Ovary (tissue), 7 donors: ENCODE measurements at regions not wholly inside any gene's neighbourhood (a gene's known extent, or its start where the extent isn't known, plus 50 kb on each side); places are given as distances from the start of the nearest gene placed in this dataset.

Experiments
- DNase-seq, 5 donors: peaks; one replicate each; pipeline ENCODE4 v3.0.0-alpha.2; 2019 to 2020
- H3K27ac ChIP-seq, 2 donors: fragments of 200-600 bp; one replicate each; pipeline versions ENCODE4 v1.5.1 to v1.8.0; 2019 to 2022
- H3K27me3 ChIP-seq: fragments of 200-600 bp; one replicate; pipeline ENCODE4 v1.8.0; 2022
- H3K36me3 ChIP-seq: fragments of 200-600 bp; sonication (generic); one replicate; pipeline ENCODE4 v1.5.1; 2019
- H3K4me1 ChIP-seq: one replicate; pipeline ENCODE4 v1.8.1; 2013; ENCODE audit warnings: mild to moderate bottlenecking, moderate library complexity; ENCODE audit not compliant: insufficient read depth
- H3K4me3 ChIP-seq: fragments of 200-600 bp; sonication (generic); one replicate; pipeline ENCODE4 v1.5.1; 2017
- H3K9me3 ChIP-seq, 2 donors: fragments of 200-600 bp in 1 of 2; sonication (generic) in 1 of 2; one replicate each; pipeline versions ENCODE4 v1.5.1 to v1.8.1; 2013 to 2019; ENCODE audit warnings: mild to moderate bottlenecking in 1 of 2, moderate library complexity in 1 of 2
- EP300 ChIP-seq: sonication (generic); formaldehyde crosslinking; IDR thresholded peaks from one replicate; pipeline ENCODE4 v1.6.1; 2017; ENCODE audit warnings: antibody characterized with exemption
- POLR2A ChIP-seq: fragments of 450-650 bp; IDR thresholded peaks from one replicate; pipeline ENCODE4 v1.6.1; 2017; ENCODE audit warnings: antibody characterized with exemption, mild to moderate bottlenecking, moderate library complexity
- WGBS, 3 donors: extraction: QIAGEN DNeasy Blood & Tissue Kit in 1 of 3; methylation state at CpG; one replicate each; pipeline versions ENCODE4 v1.1.5 to v1.1.7; 2013 to 2017; 5-methylcytosine and 5-hydroxymethylcytosine counted together
- intact Hi-C, 4 donors: fragments of 100-400 bp; cut with DNase I; formaldehyde crosslinking; loops; one replicate each; pipeline versions ENCODE4 v1.11.0 to v1.15.1; 2022 to 2023
- TF ChIP-seq, protein P1 (sequence below), 3 donors: fragments of 450-650 bp in 2 of 3; fragments of 200-600 bp in 1 of 3; IDR thresholded peaks; one replicate each; pipeline versions ENCODE4 v1.5.1 to v1.8.0; 2016 to 2022; ENCODE audit warnings: antibody characterized with exemption in 3 of 3, mild to moderate bottlenecking in 1 of 3
- donor health status: DM: no; HTN: no; CAD: no; lungs with moderate emphysema.
- donor health status: DM: no; HTN: no; CAD: no.
- donor health status: Bipolar disorder and iron deficiency.
- donor health status: DM: no; HTN: no; CAD: no.
- donor health status: DM: yes; HTN: yes; CAD: no.

DNA sequence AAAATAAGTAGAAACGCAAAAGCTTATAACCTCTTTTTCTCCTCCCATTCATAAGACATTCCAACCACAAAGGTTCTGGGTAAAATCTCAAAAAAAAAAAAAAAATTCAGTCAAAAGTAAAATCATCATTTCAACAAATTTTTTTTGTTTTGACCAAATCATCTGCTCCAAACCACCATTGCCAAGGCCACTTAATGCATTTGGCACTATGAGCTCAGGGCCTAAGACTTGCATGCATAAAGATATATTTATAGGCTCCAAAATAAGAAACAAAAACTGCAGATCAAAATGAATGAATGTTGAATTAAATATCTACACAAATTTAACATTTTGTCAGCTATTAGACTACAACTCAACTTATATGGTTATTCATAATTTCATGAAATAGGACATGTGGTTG is 331.1 kb upstream of the NFIA start:
- H3K9me3 ChIP-seq: no peaks in the 10 kb centered on the region
- 88 to 93% (median 89%) methylated on average over 1 of the region's 1 CpG for WGBS, 3 donors

DNA sequence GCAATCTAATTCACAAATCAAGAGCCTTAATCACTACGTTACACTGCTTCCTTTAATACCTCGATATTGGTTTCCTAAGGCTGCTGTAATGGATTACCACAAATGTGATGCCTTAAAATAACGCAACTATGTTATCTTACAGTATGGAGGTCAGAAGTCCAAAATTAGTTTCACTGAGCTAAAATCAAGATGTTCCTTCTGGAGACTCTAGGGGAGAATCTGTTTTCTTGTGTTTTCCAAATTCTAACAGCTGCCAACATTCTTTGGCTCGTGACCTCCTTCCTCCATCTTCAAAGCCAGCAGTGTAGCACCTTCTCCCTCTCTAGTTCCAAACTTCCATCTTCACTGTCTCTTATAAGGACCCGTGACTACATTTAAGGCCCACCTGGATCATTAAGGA is 335.0 kb upstream of the NFIA start:
- DNase-seq: no peak
- H3K4me1 ChIP-seq: no peaks in the 10 kb centered on the region
- intact Hi-C loops: no loop called here
- 83 to 88% (median 83%) methylated on average over 5 of the region's 5 CpGs for WGBS, 3 donors
- TF ChIP-seq POLR2A (no peak), EP300 (no peak)
- TF ChIP-seq, protein P1, sequence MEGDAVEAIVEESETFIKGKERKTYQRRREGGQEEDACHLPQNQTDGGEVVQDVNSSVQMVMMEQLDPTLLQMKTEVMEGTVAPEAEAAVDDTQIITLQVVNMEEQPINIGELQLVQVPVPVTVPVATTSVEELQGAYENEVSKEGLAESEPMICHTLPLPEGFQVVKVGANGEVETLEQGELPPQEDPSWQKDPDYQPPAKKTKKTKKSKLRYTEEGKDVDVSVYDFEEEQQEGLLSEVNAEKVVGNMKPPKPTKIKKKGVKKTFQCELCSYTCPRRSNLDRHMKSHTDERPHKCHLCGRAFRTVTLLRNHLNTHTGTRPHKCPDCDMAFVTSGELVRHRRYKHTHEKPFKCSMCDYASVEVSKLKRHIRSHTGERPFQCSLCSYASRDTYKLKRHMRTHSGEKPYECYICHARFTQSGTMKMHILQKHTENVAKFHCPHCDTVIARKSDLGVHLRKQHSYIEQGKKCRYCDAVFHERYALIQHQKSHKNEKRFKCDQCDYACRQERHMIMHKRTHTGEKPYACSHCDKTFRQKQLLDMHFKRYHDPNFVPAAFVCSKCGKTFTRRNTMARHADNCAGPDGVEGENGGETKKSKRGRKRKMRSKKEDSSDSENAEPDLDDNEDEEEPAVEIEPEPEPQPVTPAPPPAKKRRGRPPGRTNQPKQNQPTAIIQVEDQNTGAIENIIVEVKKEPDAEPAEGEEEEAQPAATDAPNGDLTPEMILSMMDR (IDR thresholded peaks at IDR 0.05): no peak
- no peak overlapping the region for H3K4me3 ChIP-seq
- no peaks in the 10 kb centered on the region for H3K36me3 ChIP-seq
- no peaks in the 10 kb centered on the region for H3K9me3 ChIP-seq
- H3K27ac ChIP-seq: no peak overlapping the region
- H3K27me3 ChIP-seq: no peaks in the 10 kb centered on the region

More for the DNA sequence above, 331.1 kb upstream of the NFIA start:
- Histone ChIP-seq H3K27me3 (no peaks in the 10 kb centered on the region), H3K36me3 (no peaks in the 10 kb centered on the region), H3K4me3 (no peak overlapping the region), H3K27ac (no peak overlapping the region), H3K4me1 (no peaks in the 10 kb centered on the region)
- intact Hi-C loops: no loop called here
- TF ChIP-seq EP300 (no peak), POLR2A (no peak)
- TF ChIP-seq, protein P1 (IDR thresholded peaks at IDR 0.05): no peak
- DNase-seq: no peak

DNA sequence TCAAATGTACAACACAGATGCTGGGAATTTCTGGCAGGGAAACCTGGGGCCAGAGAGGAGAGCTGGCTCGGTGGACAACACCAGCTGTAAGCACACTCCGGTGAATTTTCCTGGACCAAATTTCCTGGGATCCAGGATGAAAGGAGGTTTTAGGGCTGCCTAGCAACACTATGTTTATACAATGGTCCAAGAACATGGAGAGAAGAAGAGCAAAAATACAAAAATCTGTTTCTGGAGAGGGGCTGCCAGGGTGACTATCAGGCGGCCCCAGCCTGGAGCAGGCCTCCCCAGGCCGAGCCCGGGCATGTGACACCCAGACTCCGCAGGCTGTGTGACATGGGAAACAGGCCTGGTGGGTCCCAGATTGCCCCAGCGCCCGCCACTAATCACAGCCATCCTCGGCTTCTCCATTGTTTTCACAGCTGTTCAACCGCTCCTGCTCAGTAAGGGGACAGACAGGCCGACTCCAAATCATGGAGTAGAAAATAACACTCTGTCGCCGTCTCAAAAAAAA is 336.0 kb upstream of the NFIA start:
- H3K4me1 ChIP-seq: no peaks in the 10 kb centered on the region
- DNase-seq: no peak
- no peaks in the 10 kb centered on the region for H3K36me3 ChIP-seq
- no peak overlapping the region for H3K4me3 ChIP-seq
- WGBS, 3 donors: 48 to 54% (median 48%) methylated on average over 13 of the region's 13 CpGs
- TF ChIP-seq POLR2A (no peak), EP300 (no peak)
- TF ChIP-seq, protein P1 (IDR thresholded peaks at IDR 0.05): no peak
- intact Hi-C loops: no loop called here
- H3K9me3 ChIP-seq: no peaks in the 10 kb centered on the region
- no peaks in the 10 kb centered on the region for H3K27me3 ChIP-seq
- H3K27ac ChIP-seq: no peak overlapping the region

DNA sequence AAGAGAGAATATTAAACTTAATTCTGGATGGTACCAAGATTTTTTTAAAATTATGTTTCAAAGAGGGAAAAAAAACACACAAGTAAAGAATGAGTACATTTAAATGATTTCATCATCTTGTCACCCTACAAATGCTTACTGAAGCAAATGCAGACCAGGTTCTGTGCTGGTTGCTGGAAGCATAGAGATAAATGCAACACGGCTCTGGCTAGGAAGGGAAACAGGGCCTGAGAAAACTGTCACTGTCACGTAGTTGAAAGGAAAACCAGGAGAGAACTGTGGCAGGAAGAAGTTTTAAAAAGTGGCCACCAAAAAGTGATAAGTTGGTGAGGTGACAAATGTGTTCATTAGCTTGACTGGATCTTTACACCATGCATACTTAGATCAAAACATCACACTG is 336.9 kb upstream of the NFIA start:
- Histone ChIP-seq H3K27ac (no peak overlapping the region), H3K9me3 (no peaks in the 10 kb centered on the region), H3K27me3 (no peaks in the 10 kb centered on the region), H3K4me1 (no peaks in the 10 kb centered on the region), H3K4me3 (no peak overlapping the region), H3K36me3 (no peaks in the 10 kb centered on the region)
- intact Hi-C loops: no loop called here
- WGBS, 3 donors: 74 to 83% (median 80%) methylated on average over 2 of the region's 2 CpGs
- TF ChIP-seq POLR2A (no peak), EP300 (no peak)
- TF ChIP-seq, protein P1 (IDR thresholded peaks at IDR 0.05): no peak
- DNase-seq: no peak

DNA sequence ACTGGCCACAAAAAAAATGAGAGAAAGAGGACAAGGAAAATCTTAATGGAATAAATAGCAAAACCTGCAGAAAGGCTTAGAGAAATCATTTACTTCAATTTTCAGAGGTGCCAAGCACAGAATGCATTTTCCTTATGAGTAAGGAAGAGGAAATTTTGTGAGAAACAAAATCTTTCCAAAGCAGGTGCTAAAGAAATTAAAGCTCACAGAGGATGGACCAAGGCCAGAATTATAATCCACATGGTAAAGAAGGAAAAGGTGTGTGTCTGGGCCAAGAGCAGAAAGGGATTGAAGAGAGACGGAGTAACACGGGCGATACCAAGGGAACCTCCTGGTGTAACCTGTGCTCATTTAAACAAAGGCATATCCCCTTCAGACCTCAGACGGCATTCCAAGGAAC is 340.0 kb upstream of the NFIA start:
- DNase-seq: no peak
- WGBS, 3 donors: 90 to 93% (median 93%) methylated on average over 4 of the region's 4 CpGs
- intact Hi-C loops: no loop called here
- Histone ChIP-seq H3K36me3 (no peaks in the 10 kb centered on the region), H3K27ac (no peak overlapping the region), H3K4me1 (no peaks in the 10 kb centered on the region), H3K27me3 (no peaks in the 10 kb centered on the region), H3K9me3 (no peaks in the 10 kb centered on the region), H3K4me3 (no peak overlapping the region)
- no peak for TF ChIP-seq POLR2A
- TF ChIP-seq, protein P1 (IDR thresholded peaks at IDR 0.05): no peak
